H1 (cell line): ENCODE measurements at regions not wholly inside any gene's neighbourhood (a gene's known extent, or its start where the extent isn't known, plus 50 kb on each side); places are given as distances from the start of the nearest gene placed in this dataset.

Experiments used
- CTCF ChIA-PET: fragments of 300-600 bp; sonication (Branson Sonifier 250); formaldehyde crosslinking; loops from one replicate; lab custom pipeline; 2021; ENCODE audit not compliant: partially characterized antibody; lab: Charles Lee
- POLR2A ChIA-PET: fragments of 300-600 bp; sonication (Branson Sonifier 250); formaldehyde crosslinking; loops from one replicate; lab custom pipeline; 2021; ENCODE audit warnings: inconsistent platforms; ENCODE audit not compliant: partially characterized antibody; lab: Charles Lee
- DNase-seq, 2 experiments: peaks; one replicate each; pipeline versions ENCODE4 v3.0.0 to v3.0.0-alpha.2; 2010 to 2022; ENCODE audit warnings: low spot score in 2 of 2, low read depth in 1 of 2, mixed read lengths in 1 of 2
- FAIRE-seq: peaks from 2 replicates; lab custom pipeline; 2011; peaks lifted over from hg19 to GRCh38; lab: Jason Lieb, UNC
- H2AFZ ChIP-seq: 2 replicates; pipeline ENCODE4 v1.8.1; 2012; ENCODE audit warnings: low read length, inconsistent platforms
- H2AK5ac ChIP-seq: 2 replicates; pipeline ENCODE4 v1.6.1; 2013; ENCODE audit warnings: low read depth, low read length
- H2BK120ac ChIP-seq: replicated peaks from 2 replicates; pipeline ENCODE3; 2013; ENCODE audit warnings: low read depth, low read length, inconsistent platforms
- H2BK12ac ChIP-seq: 2 replicates; pipeline ENCODE4 v1.6.1; 2013; ENCODE audit warnings: low read depth, low read length
- H2BK15ac ChIP-seq: 2 replicates; pipeline ENCODE4 v1.6.1; 2013; ENCODE audit warnings: low read length
- H2BK20ac ChIP-seq: 2 replicates; pipeline ENCODE4 v1.6.1; 2013; ENCODE audit warnings: low read length
- H2BK5ac ChIP-seq: 2 replicates; pipeline ENCODE4 v1.6.1; 2013; ENCODE audit warnings: low read depth, low read length
- H3K14ac ChIP-seq: 2 replicates; pipeline ENCODE4 v1.6.1; 2013; ENCODE audit warnings: inconsistent platforms; ENCODE audit not compliant: insufficient read length
- H3K18ac ChIP-seq: 2 replicates; pipeline ENCODE4 v1.6.1; 2013; ENCODE audit warnings: low read length; ENCODE audit errors: extremely low read depth
- H3K23ac ChIP-seq: 2 replicates; pipeline ENCODE4 v1.6.1; 2013; ENCODE audit warnings: inconsistent platforms; ENCODE audit not compliant: insufficient read length
- H3K23me2 ChIP-seq: 2 replicates; pipeline ENCODE4 v1.6.1; 2013; ENCODE audit warnings: low read depth, low read length
- H3K27ac ChIP-seq: 2 replicates; pipeline ENCODE4 v1.6.1; 2011; ENCODE audit warnings: low read depth, low read length, inconsistent platforms
- H3K27me3 ChIP-seq, 4 experiments: replicated peaks in 1 of 4; 1 replicate in 1 of 4; 2 replicates in 3 of 4; pipeline versions ENCODE4 v1.6.1 to v1.8.1; 2011 to 2013; ENCODE audit warnings: low read length in 3 of 4, mild to moderate bottlenecking in 3 of 4, inconsistent platforms in 2 of 4, mixed read lengths in 2 of 4, moderate library complexity in 1 of 4; ENCODE audit not compliant: control insufficient read depth in 3 of 4, insufficient read depth in 3 of 4; ENCODE audit errors: extremely low read depth in 1 of 4
- H3K36me3 ChIP-seq, 4 experiments: 2 replicates each; pipeline versions ENCODE4 v1.6.1 to v1.8.1; 2011 to 2013; ENCODE audit warnings: mild to moderate bottlenecking in 4 of 4, low read length in 3 of 4, moderate library complexity in 2 of 4, control low read depth in 1 of 4, inconsistent platforms in 1 of 4; ENCODE audit not compliant: insufficient read depth in 4 of 4, control insufficient read depth in 2 of 4
- H3K4ac ChIP-seq: replicated peaks from 2 replicates; pipeline ENCODE3; 2013; ENCODE audit warnings: low read length, low read depth, mixed read lengths, inconsistent platforms; ENCODE audit not compliant: insufficient read length
- H3K4me1 ChIP-seq, 4 experiments: replicated peaks in 1 of 4; 1 replicate in 1 of 4; 2 replicates in 3 of 4; pipeline versions ENCODE4 v1.6.1 to v1.8.1; 2011 to 2013; ENCODE audit warnings: low read length in 3 of 4, inconsistent platforms in 2 of 4, mixed read lengths in 1 of 4; ENCODE audit not compliant: insufficient read depth in 4 of 4, control insufficient read depth in 3 of 4
- H3K4me2 ChIP-seq, 2 experiments: 2 replicates each; pipeline versions ENCODE4 v1.6.1 to v1.8.1; 2011 to 2013; ENCODE audit warnings: low read depth in 2 of 2, low read length in 2 of 2, control low read depth in 1 of 2, inconsistent platforms in 1 of 2, mild to moderate bottlenecking in 1 of 2; ENCODE audit not compliant: insufficient read depth in 1 of 2
- H3K4me3 ChIP-seq, 4 experiments: fragments of 200-600, 300-600 bp in 1 of 4; sonication (generic), shearing (Covaris generic), sonication (Bioruptor Twin) in 1 of 4; 2 replicates each; pipeline versions ENCODE4 v1.5.1 to v1.8.1; 2011 to 2016; ENCODE audit warnings: low read length in 4 of 4, low read depth in 3 of 4, control low read depth in 2 of 4, inconsistent platforms in 2 of 4, mild to moderate bottlenecking in 2 of 4, mixed read lengths in 1 of 4, moderate library complexity in 1 of 4; ENCODE audit not compliant: insufficient read depth in 2 of 4; ENCODE audit errors: extremely low read depth in 1 of 4
- H3K56ac ChIP-seq: replicated peaks from 2 replicates; pipeline ENCODE3; 2013; ENCODE audit warnings: low read depth, mild to moderate bottlenecking, mixed read lengths, low read length, inconsistent platforms; ENCODE audit not compliant: insufficient read length
- H3K79me1 ChIP-seq: 2 replicates; pipeline ENCODE4 v1.6.1; 2013; ENCODE audit warnings: low read depth, low read length, control low read depth
- H3K79me2 ChIP-seq, 2 experiments: 2 replicates each; pipeline versions ENCODE4 v1.6.1 to v1.8.1; 2012 to 2013; ENCODE audit warnings: low read length in 2 of 2, mild to moderate bottlenecking in 2 of 2, inconsistent platforms in 1 of 2; ENCODE audit not compliant: insufficient read depth in 2 of 2, control insufficient read depth in 1 of 2
- H3K9ac ChIP-seq, 4 experiments: replicated peaks in 1 of 4; 1 replicate in 1 of 4; 2 replicates in 3 of 4; pipeline versions ENCODE4 v1.6.1 to v1.8.1; 2011 to 2013; ENCODE audit warnings: low read depth in 3 of 4, low read length in 3 of 4, control low read depth in 2 of 4, mild to moderate bottlenecking in 2 of 4, moderate library complexity in 2 of 4, inconsistent platforms in 1 of 4; ENCODE audit errors: extremely low read depth in 1 of 4
- H3K9me3 ChIP-seq, 2 experiments: 2 replicates each; pipeline versions ENCODE4 v1.6.1 to v1.8.1; 2012 to 2013; ENCODE audit warnings: mild to moderate bottlenecking in 2 of 2, moderate library complexity in 2 of 2, control low read depth in 1 of 2, inconsistent platforms in 1 of 2, low read depth in 1 of 2, low read length in 1 of 2, mixed read lengths in 1 of 2; ENCODE audit not compliant: insufficient read depth in 2 of 2
- H4K20me1 ChIP-seq, 2 experiments: replicated peaks in 1 of 2; 2 replicates each; pipeline versions ENCODE3 to v1.8.1; 2011 to 2013; ENCODE audit warnings: inconsistent platforms in 2 of 2, low read length in 2 of 2, mild to moderate bottlenecking in 1 of 2; ENCODE audit not compliant: insufficient read depth in 2 of 2, control insufficient read depth in 1 of 2
- H4K5ac ChIP-seq: 2 replicates; pipeline ENCODE4 v1.6.1; 2013; ENCODE audit warnings: low read length, low read depth, mixed read lengths, inconsistent platforms; ENCODE audit not compliant: insufficient read length
- H4K8ac ChIP-seq: 2 replicates; pipeline ENCODE4 v1.8.0; 2013; ENCODE audit warnings: mild to moderate bottlenecking, moderate library complexity, low read length, inconsistent platforms; ENCODE audit not compliant: insufficient read depth; ENCODE audit errors: extremely low read depth
- H4K91ac ChIP-seq: replicated peaks from 2 replicates; pipeline ENCODE3; 2013; ENCODE audit warnings: low read length, mixed read lengths, inconsistent platforms; ENCODE audit not compliant: insufficient read length
- CBX8 ChIP-seq: fragments of 300-800, 300-1000 bp; sonication (generic); IDR thresholded peaks from 2 replicates; pipeline ENCODE4 v1.7.1; 2016; ENCODE audit warnings: low read depth, low read length, borderline replicate concordance
- EP300 ChIP-seq, 2 experiments: IDR thresholded peaks; 1 replicate in 1 of 2; 2 replicates in 1 of 2; pipeline ENCODE4 v1.6.1; 2011 to 2012; ENCODE audit warnings: low read depth in 2 of 2, low read length in 2 of 2, mild to moderate bottlenecking in 2 of 2, borderline replicate concordance in 1 of 2, inconsistent platforms in 1 of 2, moderate library complexity in 1 of 2
- MAFK ChIP-seq: IDR thresholded peaks from 2 replicates; pipeline ENCODE4 v1.6.1; 2012; ENCODE audit warnings: low read depth, mild to moderate bottlenecking, improper control_type of control experiment, low read length
- NRF1 ChIP-seq: IDR thresholded peaks from 2 replicates; pipeline ENCODE4 v1.6.1; 2011; ENCODE audit warnings: mild to moderate bottlenecking, low read depth, low read length, improper control_type of control experiment
- POLR2AphosphoS5 ChIP-seq: IDR thresholded peaks from 2 replicates; pipeline ENCODE4 v1.6.1; 2011; ENCODE audit warnings: low read depth, low read length
- RBBP5 ChIP-seq: IDR thresholded peaks from 2 replicates; pipeline ENCODE4 v1.7.1; 2012; ENCODE audit warnings: low read depth, mild to moderate bottlenecking, inconsistent platforms, low read length, moderate library complexity, borderline replicate concordance
- RFX5 ChIP-seq: IDR thresholded peaks from 2 replicates; pipeline ENCODE4 v1.6.1; 2011; ENCODE audit warnings: low read depth, low read length, improper control_type of control experiment, borderline replicate concordance
- SIX5 ChIP-seq: IDR thresholded peaks from 2 replicates; pipeline ENCODE4 v1.6.1; 2011; ENCODE audit warnings: mild to moderate bottlenecking, low read depth, low read length
- TAF1 ChIP-seq: IDR thresholded peaks from 2 replicates; pipeline ENCODE4 v1.6.1; 2011; ENCODE audit warnings: mild to moderate bottlenecking, low read depth, low read length
- TCF12 ChIP-seq: IDR thresholded peaks from 2 replicates; pipeline ENCODE4 v1.6.1; 2011; ENCODE audit warnings: low read depth, mild to moderate bottlenecking, low read length
- USF2 ChIP-seq: IDR thresholded peaks from 2 replicates; pipeline ENCODE4 v1.6.1; 2011; ENCODE audit warnings: low read length, improper control_type of control experiment
- WGBS, 2 experiments: shearing (Covaris generic) in 1 of 2; methylation state at CpG; one replicate each; pipeline versions ENCODE4 v1.1.6 to v1.1.7; 2013 to 2015; ENCODE audit warnings: low lambda C conversion rate in 2 of 2, mixed read lengths in 2 of 2, inconsistent platforms in 1 of 2, low coverage in 1 of 2, missing lambda C conversion rate in 1 of 2; ENCODE audit not compliant: insufficient replicate concordance in 2 of 2, insufficient coverage in 1 of 2, insufficient read length in 1 of 2; ENCODE audit errors: extremely low coverage in 1 of 2, missing lambda C conversion rate in 1 of 2; 5-methylcytosine and 5-hydroxymethylcytosine counted together

- Histone ChIP-seq H2AFZ (peak overlapping the region; percentile 87), H2BK120ac (no peak overlapping the region), H3K56ac (no peak overlapping the region), H3K14ac (no peak overlapping the region), H3K23me2 (no peaks in the 10 kb centered on the region; the same call in 1 of the 2 replicates), H3K23ac (no peak overlapping the region), H2BK15ac (no peak overlapping the region), H3K9me3 (no peaks in the 10 kb centered on the region), H3K4me3 (no peak overlapping the region), H2BK5ac (no peak overlapping the region), H3K27me3 (no peaks in the 10 kb centered on the region), H3K9ac (no peak overlapping the region; a peak in 1 of 7 replicates), H4K91ac (no peak overlapping the region), H4K20me1 (no peaks in the 10 kb centered on the region), H3K79me1 (no peaks in the 10 kb centered on the region), H2BK12ac (no peak overlapping the region), H3K4me2 (no peak overlapping the region), H2BK20ac (no peak overlapping the region), H3K27ac (no peak overlapping the region), H3K36me3 (no peaks in the 10 kb centered on the region), H3K4me1 (peaks cover 4 to 16% (median 10%) of the 10 kb centered on the region in 4 experiments), H3K79me2 (no peaks in the 10 kb centered on the region), H3K18ac (no peak overlapping the region), H4K5ac (no peak overlapping the region), H3K4ac (no peak overlapping the region), H2AK5ac (no peak overlapping the region), H4K8ac (no peak overlapping the region)
- ChIA-PET CTCF (interaction anchor here (1.6 kb wide), 1 partner anchor 81 kb away, joined by 4 read pairs; no protein-coding TSS in a partner anchor), POLR2A (interaction anchor here (1.2 kb wide), 1 partner anchor 10 kb away, joined by 3 read pairs; no protein-coding TSS in a partner anchor)
- FAIRE-seq (no peak), DNase-seq (no peak)
- 88% methylated on average over 1 of the region's 1 CpG; no CpG with 5 or more reads in 1 of the 2 experiments for WGBS, 2 experiments
- TF ChIP-seq USF2 (no peak), TCF12 (no peak), MAFK (no peak), EP300 (IDR thresholded peaks at IDR 0.05; ENCODE audit: borderline replicate concordance in 1 of 2, low read depth in 2 of 2, low read length in 2 of 2) (no peak), CBX8 (no peak), NRF1 (no peak), RBBP5 (no peak), RFX5 (no peak), POLR2AphosphoS5 (no peak), TAF1 (no peak), SIX5 (no peak)
Observed at GRCh38 chr3:130843441-130843840, 50.4 kb upstream of the ATP2C1 start.
